SH-SY5Y (cell line): ENCODE measurements at regions not wholly inside any gene's neighbourhood (a gene's known extent, or its start where the extent isn't known, plus 50 kb on each side); places are given as distances from the start of the nearest gene placed in this dataset.

Source experiments
- GATA2 ChIP-seq: IDR thresholded peaks from 2 replicates; pipeline ENCODE4 v1.6.1; 2011; ENCODE audit warnings: mild to moderate bottlenecking, low read depth, low read length
- GATA3 ChIP-seq: IDR thresholded peaks from 2 replicates; pipeline ENCODE4 v1.6.1; 2011; ENCODE audit warnings: low read depth, mild to moderate bottlenecking, low read length, moderate library complexity

DNA sequence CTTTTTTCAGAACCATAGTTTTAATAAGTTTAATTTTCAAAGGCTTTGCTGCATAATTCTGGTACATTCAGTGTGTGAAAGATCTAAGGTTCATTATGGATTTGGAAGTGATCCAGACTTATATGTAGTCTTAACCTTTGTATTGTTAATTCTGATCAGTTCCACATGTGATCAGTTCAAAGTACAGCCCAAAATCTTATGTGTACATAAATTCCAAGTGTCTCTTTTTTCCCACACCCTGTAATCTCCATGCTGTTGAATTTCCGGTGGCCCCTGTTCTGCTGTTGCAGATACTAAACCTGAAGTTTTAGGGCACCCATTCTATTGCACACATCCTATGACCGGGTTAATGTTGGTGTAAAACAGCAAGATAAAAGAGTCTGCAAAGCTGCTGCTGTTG lies 1147.5 kb upstream of the CDH8 start:
- TF ChIP-seq GATA2 (no peak), GATA3 (no peak)
